Stomach (tissue), 8 donors: ENCODE measurements at regions not wholly inside any gene's neighbourhood (a gene's known extent, or its start where the extent isn't known, plus 50 kb on each side); places are given as distances from the start of the nearest gene placed in this dataset.

Source experiments
- DNase-seq, 2 donors: peaks; one replicate each; pipeline versions ENCODE4 v3.0.0 to v3.0.0-alpha.2; 2013 to 2019
- H3K27ac ChIP-seq, 5 donors: fragments of 200-600 bp in 4 of 5; sonication (generic) in 4 of 5; one replicate each; pipeline ENCODE4 v1.5.1; 2013 to 2019; ENCODE audit warnings: mild to moderate bottlenecking in 1 of 5, moderate library complexity in 1 of 5
- H3K27me3 ChIP-seq, 3 donors: fragments of 200-600 bp; sonication (generic); one replicate each; pipeline ENCODE4 v1.5.1; 2017 to 2019; ENCODE audit warnings: mixed run types in 1 of 3
- H3K36me3 ChIP-seq, 4 donors: fragments of 200-600 bp; sonication (generic); 1 replicate in 3 of 4; 2 replicates in 1 of 4; pipeline ENCODE4 v1.5.1; 2016 to 2019
- H3K4me1 ChIP-seq, 4 donors: fragments of 200-600 bp; sonication (generic); one replicate each; pipeline ENCODE4 v1.5.1; 2016 to 2019
- H3K4me3 ChIP-seq, 4 donors: fragments of 200-600 bp; sonication (generic) in 3 of 4; one replicate each; pipeline ENCODE4 v1.5.1; 2016 to 2019; ENCODE audit warnings: mild to moderate bottlenecking in 1 of 4
- H3K9me3 ChIP-seq, 4 donors: fragments of 200-600 bp; sonication (generic); one replicate each; pipeline ENCODE4 v1.5.1; 2016 to 2019
- CTCF ChIP-seq, 7 experiments: fragments of 450-650 bp in 4 of 7; fragments of 200-600 bp in 3 of 7; sonication (generic) in 3 of 7; IDR thresholded peaks; one replicate each; pipeline ENCODE4 v1.5.1; 2016 to 2019; ENCODE audit warnings: antibody characterized with exemption in 7 of 7, control low read depth in 2 of 7, mild to moderate bottlenecking in 1 of 7
- EP300 ChIP-seq: sonication (generic); formaldehyde crosslinking; IDR thresholded peaks from one replicate; pipeline ENCODE4 v1.6.1; 2017; ENCODE audit warnings: antibody characterized with exemption
- POLR2A ChIP-seq, 4 donors: fragments of 450-650 bp; IDR thresholded peaks; one replicate each; pipeline ENCODE4 v1.6.1; 2016; ENCODE audit warnings: antibody characterized with exemption in 4 of 4, control low read depth in 2 of 4, mild to moderate bottlenecking in 1 of 4, moderate library complexity in 1 of 4
- POLR2AphosphoS5 ChIP-seq, 3 donors: sonication (generic); formaldehyde crosslinking; IDR thresholded peaks; one replicate each; pipeline ENCODE4 v1.6.1; 2016; ENCODE audit warnings: antibody characterized with exemption in 3 of 3
- WGBS, 5 donors: extraction: QIAGEN DNeasy Blood & Tissue Kit in 3 of 5; methylation state at CpG; one replicate each; pipeline versions ENCODE4 v1.1.5 to v1.1.7; 2013 to 2018; 5-methylcytosine and 5-hydroxymethylcytosine counted together
- intact Hi-C: fragments of 100-400 bp; cut with DNase I; formaldehyde crosslinking; loops from one replicate; pipeline ENCODE4 v1.15.1; 2023; ENCODE audit warnings: low total_unique reads
- donor health status: healthy with polysubstance abuse.
- donor health status: Bipolar disorder and iron deficiency.
- donor health status: healthy.

- H3K9me3 ChIP-seq, result no peaks in the 10 kb centered on the region
- no peaks in the 10 kb centered on the region for H3K4me1 ChIP-seq
- H3K4me3 ChIP-seq, result no peak overlapping the region
- H3K27ac ChIP-seq, result no peak overlapping the region
- intact Hi-C loops, result no loop called here
- TF ChIP-seq CTCF (IDR thresholded peaks at IDR 0.05) (no peak), EP300 (no peak)
- H3K27me3 ChIP-seq, result no peaks in the 10 kb centered on the region
- peak in 1 of 2 donors; percentile 15 for DNase-seq
- H3K36me3 ChIP-seq, result no peaks in the 10 kb centered on the region
- 34 to 58% (median 44%) methylated on average over 9 of the region's 9 CpGs for WGBS, 5 donors
Measured at GRCh38 chr3:176697284-176697889, 499.9 kb downstream of the TBL1XR1 start.

GRCh38 chr3:176696816-176697215 is 500.5 kb downstream of the TBL1XR1 start:
- 24 to 37% (median 31%) methylated on average over 4 of the region's 4 CpGs for WGBS, 5 donors
- DNase-seq, result no peak
- H3K4me1 ChIP-seq, result no peaks in the 10 kb centered on the region
- H3K27me3 ChIP-seq, result no peaks in the 10 kb centered on the region
- no peaks in the 10 kb centered on the region for H3K36me3 ChIP-seq
- TF ChIP-seq CTCF (IDR thresholded peaks at IDR 0.05) (no peak), POLR2AphosphoS5 (IDR thresholded peaks at IDR 0.05) (no peak), EP300 (no peak), POLR2A (IDR thresholded peaks at IDR 0.05) (no peak)
- intact Hi-C loops, result no loop called here
- H3K4me3 ChIP-seq, result no peak overlapping the region
- H3K27ac ChIP-seq, result no peak overlapping the region
- no peaks in the 10 kb centered on the region for H3K9me3 ChIP-seq

GRCh38 chr3:176692966-176693785 is 504.1 kb downstream of the TBL1XR1 start:
- no peaks in the 10 kb centered on the region for H3K9me3 ChIP-seq
- DNase-seq, result no peak
- no peaks in the 10 kb centered on the region for H3K4me1 ChIP-seq
- WGBS, 5 donors, result 81 to 85% (median 84%) methylated on average over 4 of the region's 4 CpGs
- no peaks in the 10 kb centered on the region for H3K36me3 ChIP-seq
- intact Hi-C loops, result no loop called here
- H3K27me3 ChIP-seq, result no peaks in the 10 kb centered on the region
- H3K4me3 ChIP-seq, result no peak overlapping the region
- no peak for TF ChIP-seq POLR2A (IDR thresholded peaks at IDR 0.05)
- TF ChIP-seq EP300, result no peak
- no peak for TF ChIP-seq CTCF (IDR thresholded peaks at IDR 0.05)
- no peak for TF ChIP-seq POLR2AphosphoS5 (IDR thresholded peaks at IDR 0.05)
- no peak overlapping the region for H3K27ac ChIP-seq

- H3K36me3 ChIP-seq, result no peaks in the 10 kb centered on the region
- peak in 1 of 2 donors; percentile 46 for DNase-seq
- TF ChIP-seq POLR2AphosphoS5 (IDR thresholded peaks at IDR 0.05) (no peak), CTCF (IDR thresholded peaks at IDR 0.05) (no peak), EP300 (no peak), POLR2A (IDR thresholded peaks at IDR 0.05) (no peak)
- no peak overlapping the region for H3K4me3 ChIP-seq
- WGBS, 5 donors, result 78 to 86% (median 79%) methylated on average over 8 of the region's 8 CpGs
- H3K27ac ChIP-seq, result no peak overlapping the region
- no peaks in the 10 kb centered on the region for H3K9me3 ChIP-seq
- no peaks in the 10 kb centered on the region for H3K4me1 ChIP-seq
- intact Hi-C loops, result no loop called here
- H3K27me3 ChIP-seq, result no peaks in the 10 kb centered on the region
Measured at GRCh38 chr3:176692199-176692965, 504.9 kb downstream of the TBL1XR1 start.
